ENCODE measurements at regions not wholly inside any gene's neighbourhood (a gene's known extent, or its start where the extent isn't known, plus 50 kb on each side); places are given as distances from the start of the nearest gene placed in this dataset.

DNA sequence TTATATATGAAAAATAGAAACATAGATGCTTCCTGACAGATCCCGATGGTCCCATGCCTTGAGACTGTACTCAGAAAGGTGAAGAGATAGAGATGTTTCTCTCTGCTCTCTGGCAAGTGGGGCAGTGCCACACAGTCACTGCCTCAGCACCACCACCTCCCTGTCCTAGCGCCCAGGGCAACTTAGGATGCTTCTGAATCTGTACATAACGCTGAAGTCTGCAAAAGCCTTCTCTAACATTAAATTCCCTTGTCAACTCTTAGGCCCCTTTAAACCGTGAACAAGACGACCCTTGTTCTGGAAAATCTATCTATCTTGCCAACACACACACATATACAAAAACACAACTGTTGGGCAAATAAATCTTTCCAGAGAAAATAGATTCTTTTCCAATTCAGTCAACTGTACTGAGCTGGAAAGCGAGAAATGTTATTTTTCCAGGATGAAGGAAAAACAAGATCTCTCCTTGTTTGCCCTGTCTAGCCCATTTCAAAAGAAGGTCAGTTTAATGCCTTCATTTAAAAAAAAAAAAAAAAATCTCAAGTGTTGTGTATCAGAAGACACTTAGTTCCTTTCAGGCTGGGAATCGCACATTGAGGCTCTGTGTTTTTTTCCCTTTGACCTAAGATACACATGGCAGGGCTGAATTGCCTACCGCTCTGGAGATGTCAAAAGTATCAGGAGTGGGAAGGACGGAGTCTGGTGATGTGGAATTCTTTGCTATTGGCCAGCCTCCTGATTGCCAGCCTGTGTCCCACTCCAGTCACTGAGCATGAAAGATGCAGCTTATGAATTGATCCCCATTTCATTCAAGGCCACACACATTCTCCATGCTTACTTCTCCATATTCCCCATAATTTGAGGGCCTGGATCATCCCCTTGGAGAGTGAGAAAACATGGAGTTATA is 241.4 kb downstream of the LACC1 start:
- no peak overlapping the region for H3K4me3 Mint-ChIP-seq
- peaks cover 11% of the 10 kb centered on the region for H3K4me1 Mint-ChIP-seq (ENCODE audit: low read depth)
- H3K9me3 Mint-ChIP-seq (ENCODE audit: low read depth): peaks cover 13% of the 10 kb centered on the region
- no peaks in the 10 kb centered on the region for H3K27me3 Mint-ChIP-seq
- H3K36me3 Mint-ChIP-seq: peaks cover 3% of the 10 kb centered on the region
- H3K27ac Mint-ChIP-seq: no peak overlapping the region

DNA sequence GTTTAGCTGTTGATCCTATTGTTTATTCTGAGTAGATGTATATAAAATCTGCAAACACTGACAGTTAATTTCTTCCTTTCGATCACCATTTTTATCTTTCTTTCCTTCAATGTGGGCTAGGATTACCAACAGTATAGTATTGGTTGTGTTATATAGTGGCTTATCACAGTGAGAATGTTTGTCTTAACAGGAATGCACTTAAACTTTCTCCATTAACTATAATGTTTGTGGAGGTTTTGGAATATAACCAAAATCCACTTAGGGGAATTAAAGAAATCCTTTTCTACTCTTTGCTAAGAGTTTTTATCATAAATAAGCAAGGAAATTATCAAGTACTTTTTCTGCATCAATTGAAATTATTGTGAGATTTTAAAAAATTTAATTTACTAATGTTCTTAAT is 244.6 kb downstream of the LACC1 start:
- Mint-ChIP-seq H3K9me3 (ENCODE audit: low read depth) (peaks cover 13% of the 10 kb centered on the region), H3K27ac (no peak overlapping the region), H3K4me3 (no peak overlapping the region), H3K36me3 (peaks cover 3% of the 10 kb centered on the region), H3K4me1 (ENCODE audit: low read depth) (no peaks in the 10 kb centered on the region), H3K27me3 (peaks cover 4% of the 10 kb centered on the region)

DNA sequence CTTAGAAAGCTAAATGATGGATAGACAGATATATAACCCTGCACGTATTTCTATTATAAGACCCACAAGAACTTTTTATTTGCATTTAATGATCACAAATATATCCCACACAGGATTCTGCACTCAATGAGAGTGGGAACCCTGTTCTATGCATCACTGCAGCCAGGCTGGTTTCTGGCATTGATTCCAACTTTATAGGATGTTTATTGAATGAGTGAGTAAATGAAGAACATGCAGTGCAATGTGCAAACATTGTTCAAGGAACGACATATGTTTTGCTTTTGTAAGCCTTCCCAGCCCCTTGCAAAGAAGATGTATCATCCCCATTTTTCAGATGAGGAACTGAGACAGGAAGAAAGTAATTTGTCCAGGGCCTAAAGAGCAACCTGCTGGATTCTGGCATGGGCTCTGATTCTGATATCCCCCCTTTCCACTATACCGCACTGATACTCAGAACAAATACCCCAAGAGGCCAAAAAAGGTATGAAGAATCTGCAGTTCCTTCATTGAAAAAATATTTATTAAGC is 246.3 kb downstream of the LACC1 start:
- Mint-ChIP-seq H3K4me1 (ENCODE audit: low read depth) (no peaks in the 10 kb centered on the region), H3K9me3 (ENCODE audit: low read depth) (peaks cover 13% of the 10 kb centered on the region), H3K4me3 (no peak overlapping the region), H3K27ac (no peak overlapping the region), H3K36me3 (peaks cover 3% of the 10 kb centered on the region), H3K27me3 (peaks cover 5% of the 10 kb centered on the region)

DNA sequence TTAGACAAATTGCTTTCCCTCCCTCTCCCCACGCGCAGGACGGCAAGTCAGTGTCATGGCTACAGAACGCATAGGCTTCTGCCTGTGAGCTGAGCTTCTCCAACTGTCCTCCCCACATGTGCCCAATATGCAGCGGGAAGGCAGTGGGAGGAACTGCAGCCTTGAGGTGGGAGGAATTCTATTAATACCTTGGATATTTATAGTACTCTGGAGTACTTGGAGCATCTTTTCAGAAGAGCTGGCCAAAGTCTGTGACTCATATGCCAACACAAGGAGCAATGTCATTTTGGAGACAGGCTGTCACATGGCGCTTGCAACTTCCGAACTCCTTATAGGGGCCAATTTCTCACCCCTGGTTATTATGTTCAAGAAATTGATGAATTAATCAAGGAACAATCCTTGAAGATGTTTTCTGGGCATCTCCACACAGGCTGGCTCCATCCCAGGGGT is 245.0 kb upstream of the SERP2 start:
- Mint-ChIP-seq H3K9me3 (ENCODE audit: low read depth) (peaks cover 8% of the 10 kb centered on the region), H3K27me3 (peaks cover 5% of the 10 kb centered on the region), H3K4me1 (ENCODE audit: low read depth) (no peaks in the 10 kb centered on the region), H3K4me3 (no peak overlapping the region), H3K36me3 (no peaks in the 10 kb centered on the region), H3K27ac (no peak overlapping the region)

DNA sequence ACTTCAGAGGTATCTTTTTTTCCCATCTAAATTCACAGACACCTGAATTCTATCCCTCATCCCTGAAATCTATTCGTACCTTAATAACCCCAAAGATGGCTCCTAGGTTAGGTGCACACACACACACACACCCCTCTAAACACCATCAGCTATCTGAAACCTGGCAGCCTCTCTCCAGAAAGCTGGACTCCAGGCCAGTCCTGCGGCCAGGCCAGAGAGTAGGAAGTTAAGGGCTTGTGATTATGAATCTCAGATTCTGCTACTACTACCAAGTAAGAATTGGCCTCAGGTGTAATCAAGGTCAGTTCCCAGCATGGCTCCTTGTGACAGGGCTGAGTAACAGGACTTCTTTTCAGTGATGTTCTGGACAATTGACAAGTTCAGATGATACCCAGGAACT is 244.2 kb upstream of the SERP2 start:
- Mint-ChIP-seq H3K4me1 (ENCODE audit: low read depth) (no peaks in the 10 kb centered on the region), H3K4me3 (no peak overlapping the region), H3K27me3 (peaks cover 5% of the 10 kb centered on the region), H3K27ac (no peak overlapping the region), H3K9me3 (ENCODE audit: low read depth) (no peaks in the 10 kb centered on the region), H3K36me3 (no peaks in the 10 kb centered on the region)

DNA sequence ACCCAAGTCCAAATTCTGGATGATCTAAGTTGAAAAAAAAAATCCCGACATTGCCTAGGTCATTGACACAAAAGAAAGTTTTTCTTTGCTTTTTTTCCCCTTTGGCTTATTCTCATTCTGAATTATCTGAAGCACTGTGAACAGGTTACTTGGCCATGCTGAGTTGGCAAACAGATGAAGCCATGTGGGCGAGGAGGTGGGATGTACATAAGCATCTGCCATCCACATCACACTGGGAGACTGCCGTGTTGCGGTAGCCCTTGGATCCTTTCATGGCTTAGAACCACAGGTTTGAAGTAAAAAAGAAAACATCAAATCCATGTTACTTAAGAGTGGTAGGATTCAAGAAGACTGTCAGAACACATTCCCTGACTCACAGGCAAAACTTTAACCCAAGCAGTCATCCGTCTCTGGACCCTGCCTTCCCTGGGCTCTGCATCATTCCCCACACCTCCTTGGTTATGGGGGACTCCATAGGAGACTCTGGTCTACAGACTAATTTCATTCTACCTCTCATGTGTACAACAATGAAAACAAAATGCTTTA is 242.5 kb upstream of the SERP2 start:
- no peaks in the 10 kb centered on the region for H3K36me3 Mint-ChIP-seq
- no peak overlapping the region for H3K4me3 Mint-ChIP-seq
- peaks cover 5% of the 10 kb centered on the region for H3K27me3 Mint-ChIP-seq
- H3K9me3 Mint-ChIP-seq (ENCODE audit: low read depth): no peaks in the 10 kb centered on the region
- peak overlapping the region; percentile 31 for H3K27ac Mint-ChIP-seq
- H3K4me1 Mint-ChIP-seq (ENCODE audit: low read depth): no peaks in the 10 kb centered on the region

DNA sequence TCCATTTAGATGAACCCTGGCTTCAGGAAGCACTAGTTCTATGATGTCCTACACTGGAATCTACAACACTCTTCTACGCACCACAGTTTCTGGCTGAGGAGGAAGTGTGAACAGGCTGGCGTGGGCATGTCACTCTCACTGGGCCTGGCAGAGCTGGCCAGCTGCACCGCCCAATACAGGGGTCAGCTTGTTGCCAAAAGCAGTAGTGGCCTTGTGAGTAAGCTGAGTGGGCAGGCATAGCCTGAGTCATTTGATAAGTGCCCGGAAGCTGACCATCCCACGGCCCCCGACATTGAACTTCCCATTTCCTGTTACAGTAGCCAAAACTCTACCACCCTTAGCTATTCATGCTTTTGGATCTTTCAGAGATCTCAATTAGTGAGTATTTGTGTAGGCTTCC is 240.9 kb upstream of the SERP2 start:
- Mint-ChIP-seq H3K27ac (no peak overlapping the region), H3K9me3 (ENCODE audit: low read depth) (no peaks in the 10 kb centered on the region), H3K27me3 (peaks cover 5% of the 10 kb centered on the region), H3K4me3 (no peak overlapping the region), H3K4me1 (ENCODE audit: low read depth) (peaks cover 2% of the 10 kb centered on the region), H3K36me3 (no peaks in the 10 kb centered on the region)

GRCh38 chr13:44133626-44134025 is 240.0 kb upstream of the SERP2 start:
- no peaks in the 10 kb centered on the region for H3K36me3 Mint-ChIP-seq
- H3K27me3 Mint-ChIP-seq: peaks cover 3% of the 10 kb centered on the region
- H3K4me3 Mint-ChIP-seq: no peak overlapping the region
- no peaks in the 10 kb centered on the region for H3K9me3 Mint-ChIP-seq (ENCODE audit: low read depth)
- no peak overlapping the region for H3K27ac Mint-ChIP-seq
- peaks cover 2% of the 10 kb centered on the region for H3K4me1 Mint-ChIP-seq (ENCODE audit: low read depth)

DNA sequence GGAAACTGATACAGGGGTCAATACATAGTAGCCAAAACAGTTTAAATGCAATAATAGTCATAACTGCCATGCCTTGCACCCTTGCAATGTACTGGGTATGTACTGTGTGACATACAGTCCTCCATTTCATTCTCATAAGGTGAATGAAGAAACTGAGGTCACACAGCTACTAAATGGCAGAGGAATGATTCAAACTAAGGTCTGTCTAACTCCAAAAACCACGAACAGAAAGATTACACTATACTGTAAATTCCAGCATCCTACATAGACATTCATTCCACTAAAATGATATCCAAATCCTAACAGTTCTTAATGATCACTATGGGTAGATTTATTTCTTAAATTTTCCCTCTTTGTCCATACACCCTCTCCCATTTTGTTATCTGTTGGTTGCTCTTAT is 238.1 kb upstream of the SERP2 start:
- no peaks in the 10 kb centered on the region for H3K36me3 Mint-ChIP-seq
- no peaks in the 10 kb centered on the region for H3K9me3 Mint-ChIP-seq (ENCODE audit: low read depth)
- H3K4me1 Mint-ChIP-seq (ENCODE audit: low read depth): peaks cover 2% of the 10 kb centered on the region
- no peaks in the 10 kb centered on the region for H3K27me3 Mint-ChIP-seq
- H3K4me3 Mint-ChIP-seq: no peak overlapping the region
- H3K27ac Mint-ChIP-seq: no peak overlapping the region

- no peak overlapping the region for H3K27ac Mint-ChIP-seq
- no peaks in the 10 kb centered on the region for H3K36me3 Mint-ChIP-seq
- no peak overlapping the region for H3K4me3 Mint-ChIP-seq
- no peaks in the 10 kb centered on the region for H3K9me3 Mint-ChIP-seq (ENCODE audit: low read depth)
- H3K27me3 Mint-ChIP-seq: no peaks in the 10 kb centered on the region
- peaks cover 12% of the 10 kb centered on the region for H3K4me1 Mint-ChIP-seq (ENCODE audit: low read depth)
Observed at GRCh38 chr13:44136696-44137268, 236.8 kb upstream of the SERP2 start.

GRCh38 chr13:44137466-44137865 is 236.2 kb upstream of the SERP2 start:
- no peak overlapping the region for H3K4me3 Mint-ChIP-seq
- no peaks in the 10 kb centered on the region for H3K36me3 Mint-ChIP-seq
- H3K27me3 Mint-ChIP-seq: no peaks in the 10 kb centered on the region
- H3K27ac Mint-ChIP-seq: no peak overlapping the region
- peaks cover 15% of the 10 kb centered on the region for H3K4me1 Mint-ChIP-seq (ENCODE audit: low read depth)
- H3K9me3 Mint-ChIP-seq (ENCODE audit: low read depth): no peaks in the 10 kb centered on the region

DNA sequence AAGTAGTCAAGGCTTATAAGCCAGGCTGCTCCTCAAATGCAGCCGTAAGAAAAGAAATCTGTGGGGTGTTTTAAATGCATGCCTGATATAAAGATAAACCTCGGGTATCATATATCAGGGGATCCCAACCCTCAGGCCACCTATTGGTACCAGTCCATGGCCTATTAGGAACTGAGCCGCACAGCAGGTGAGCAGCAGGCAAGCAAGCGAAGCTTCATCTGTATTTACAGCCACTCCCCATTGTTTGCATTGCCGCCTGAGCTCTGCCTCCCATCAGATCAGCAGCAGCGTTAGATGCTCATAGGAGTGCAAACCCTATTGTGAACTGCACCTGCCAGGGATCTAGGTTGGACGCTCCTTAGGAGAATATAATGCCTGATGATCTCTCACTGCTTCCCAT is 233.5 kb upstream of the SERP2 start:
- no peak overlapping the region for H3K27ac Mint-ChIP-seq
- peaks cover 1% of the 10 kb centered on the region for H3K36me3 Mint-ChIP-seq
- peaks cover 20% of the 10 kb centered on the region for H3K4me1 Mint-ChIP-seq (ENCODE audit: low read depth)
- no peak overlapping the region for H3K4me3 Mint-ChIP-seq
- no peaks in the 10 kb centered on the region for H3K27me3 Mint-ChIP-seq
- H3K9me3 Mint-ChIP-seq (ENCODE audit: low read depth): no peaks in the 10 kb centered on the region

GRCh38 chr13:44140888-44141724 is 232.5 kb upstream of the SERP2 start:
- Mint-ChIP-seq H3K4me1 (ENCODE audit: low read depth) (peaks cover 20% of the 10 kb centered on the region), H3K36me3 (peaks cover 2% of the 10 kb centered on the region), H3K27ac (peak overlapping the region; percentile 64), H3K4me3 (peak overlapping the region; percentile 84), H3K27me3 (no peaks in the 10 kb centered on the region), H3K9me3 (ENCODE audit: low read depth) (no peaks in the 10 kb centered on the region)

DNA sequence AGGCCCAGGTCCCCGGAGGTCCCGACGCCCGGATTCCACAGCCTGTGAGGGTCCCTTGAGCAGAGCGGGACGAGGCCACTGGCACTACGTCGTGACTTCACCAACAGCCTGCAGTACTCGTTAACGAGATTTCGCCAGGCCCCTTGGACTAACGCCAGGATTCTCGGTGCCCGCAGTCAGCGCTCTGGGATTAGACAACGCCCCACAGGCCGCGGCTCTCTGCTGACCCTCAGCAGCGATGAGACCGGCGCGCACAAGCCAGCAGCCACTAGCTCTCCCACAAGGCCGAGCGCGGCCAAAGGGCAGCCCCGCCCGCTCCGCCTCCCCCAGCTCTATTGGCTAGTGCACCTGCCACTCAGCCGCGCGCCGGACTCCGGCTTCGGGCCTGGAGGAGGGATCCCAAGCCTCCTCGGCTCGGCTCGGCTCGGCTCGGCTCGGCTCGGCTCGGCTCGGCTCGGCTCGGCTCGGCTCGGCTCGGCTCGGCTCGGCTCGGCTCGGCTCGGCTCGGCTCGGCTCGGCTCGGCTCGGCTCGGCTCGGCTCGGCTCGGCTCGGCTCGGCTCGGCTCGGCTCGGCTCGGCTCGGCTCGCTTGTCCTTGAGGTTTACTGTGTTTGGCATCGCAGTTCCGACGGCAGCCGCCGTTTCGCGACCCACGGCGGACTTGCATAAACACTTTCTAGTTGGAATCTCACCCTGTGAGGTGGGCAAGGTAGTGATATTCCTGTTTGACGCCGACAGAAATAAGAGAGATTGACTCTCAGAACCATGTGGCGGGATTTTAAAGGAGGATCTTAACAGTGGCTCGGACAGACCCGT is 231.7 kb upstream of the SERP2 start:
- Mint-ChIP-seq H3K4me1 (ENCODE audit: low read depth) (peaks cover 20% of the 10 kb centered on the region), H3K27ac (peak overlapping the region; percentile 90), H3K27me3 (no peaks in the 10 kb centered on the region), H3K4me3 (peak overlapping the region; percentile 92), H3K9me3 (ENCODE audit: low read depth) (no peaks in the 10 kb centered on the region), H3K36me3 (peaks cover 2% of the 10 kb centered on the region)

Data from activated naive CD8-positive, alpha-beta T cell (primary cell).